Right cardiac atrium (tissue), 5 donors: ENCODE measurements at regions not wholly inside any gene's neighbourhood (a gene's known extent, or its start where the extent isn't known, plus 50 kb on each side); places are given as distances from the start of the nearest gene placed in this dataset.

Source experiments
- ATAC-seq, 2 donors: fragments of 200-7000 bp; cut with Tn5 transposase; one replicate each; pipeline versions ENCODE4 v1.8.0 to v1.9.1; 2020; ENCODE audit warnings: moderate library complexity in 2 of 2, mild to moderate bottlenecking in 1 of 2
- DNase-seq, 3 donors: peaks; one replicate each; pipeline ENCODE4 v3.0.0-alpha.2; 2020
- H3K27ac ChIP-seq: one replicate; pipeline ENCODE4 v1.5.1; 2013; ENCODE audit warnings: mild to moderate bottlenecking, low read length, control low read depth, moderate library complexity
- H3K27me3 ChIP-seq: one replicate; pipeline ENCODE4 v1.6.1; 2013; ENCODE audit not compliant: control insufficient read depth, insufficient read depth
- H3K4me1 ChIP-seq: one replicate; pipeline ENCODE4 v1.6.1; 2013; ENCODE audit warnings: low read length; ENCODE audit not compliant: control insufficient read depth, insufficient read depth
- H3K4me3 ChIP-seq: one replicate; pipeline ENCODE4 v1.5.1; 2013; ENCODE audit warnings: low read length, control low read depth
- H3K9me3 ChIP-seq: one replicate; pipeline ENCODE4 v1.6.1; 2013; ENCODE audit warnings: low read length; ENCODE audit not compliant: control insufficient read depth
- WGBS: extraction: QIAGEN DNeasy Blood & Tissue Kit; methylation state at CpG from one replicate; pipeline ENCODE4 v1.1.7; 2013; 5-methylcytosine and 5-hydroxymethylcytosine counted together
- intact Hi-C, 4 donors: fragments of 100-400 bp; cut with DNase I; formaldehyde crosslinking; loops; one replicate each; pipeline versions ENCODE4 v1.11.0 to v1.14.0; 2022 to 2023
- donor health status: healthy with polysubstance abuse.
- donor health status: DM: no; HTN: yes; CAD: no.
- donor health status: DM: no; HTN: no; CAD: no.
- donor health status: DM: no; HTN: yes; CAD: no; lungs with severe emphysema.
- donor health status: DM: yes; HTN: yes; CAD: no.

DNA sequence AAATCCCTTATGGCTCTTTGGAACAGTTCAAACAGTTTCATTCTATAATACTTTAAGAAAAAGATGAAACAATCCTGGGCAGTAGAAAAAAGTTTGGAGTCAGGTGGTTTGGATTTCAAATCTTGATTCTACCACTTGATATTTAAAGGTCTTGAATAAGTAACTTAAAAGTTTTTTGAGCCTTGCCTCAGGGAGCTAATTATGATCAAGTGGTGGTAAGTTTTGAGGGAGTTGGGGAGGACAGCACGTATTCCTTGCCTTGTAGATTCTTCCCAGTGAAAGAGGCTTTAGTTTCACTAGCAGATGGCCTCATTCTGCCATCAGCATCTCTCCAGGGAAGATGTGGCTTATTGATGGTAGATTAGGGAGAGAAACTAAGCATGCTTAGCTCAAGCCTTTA lies 168.4 kb upstream of the CSNK1A1L start:
- no peaks in the 10 kb centered on the region for H3K27me3 ChIP-seq
- 61% methylated on average over 1 of the region's 1 CpG for whole genome bisulfite sequencing
- DNase-seq = no peak
- H3K4me3 ChIP-seq = no peak overlapping the region
- H3K9me3 ChIP-seq = no peaks in the 10 kb centered on the region
- no peak overlapping the region for H3K27ac ChIP-seq
- H3K4me1 ChIP-seq = no peaks in the 10 kb centered on the region
- intact Hi-C loops = no loop called here
- no peak for ATAC-seq

GRCh38 chr13:37270226-37271001 lies 164.9 kb upstream of the CSNK1A1L start:
- intact Hi-C loops = no loop called here
- H3K9me3 ChIP-seq = no peaks in the 10 kb centered on the region
- H3K27me3 ChIP-seq = no peaks in the 10 kb centered on the region
- H3K27ac ChIP-seq = no peak overlapping the region
- no peaks in the 10 kb centered on the region for H3K4me1 ChIP-seq
- no peak overlapping the region for H3K4me3 ChIP-seq
- DNase-seq (no peak), ATAC-seq (no peak)
- WGBS = 93% methylated on average over 5 of the region's 5 CpGs

- DNase-seq (no peak), ATAC-seq (no peak)
- Histone ChIP-seq H3K27ac (no peak overlapping the region), H3K4me3 (no peak overlapping the region), H3K27me3 (no peaks in the 10 kb centered on the region), H3K9me3 (no peaks in the 10 kb centered on the region), H3K4me1 (no peaks in the 10 kb centered on the region)
- 56% methylated on average over 2 of the region's 2 CpGs for WGBS
- intact Hi-C loops = no loop called here
These were observed 158.4 kb upstream of the CSNK1A1L start for GRCh38 chr13:37263871-37264270.

DNA sequence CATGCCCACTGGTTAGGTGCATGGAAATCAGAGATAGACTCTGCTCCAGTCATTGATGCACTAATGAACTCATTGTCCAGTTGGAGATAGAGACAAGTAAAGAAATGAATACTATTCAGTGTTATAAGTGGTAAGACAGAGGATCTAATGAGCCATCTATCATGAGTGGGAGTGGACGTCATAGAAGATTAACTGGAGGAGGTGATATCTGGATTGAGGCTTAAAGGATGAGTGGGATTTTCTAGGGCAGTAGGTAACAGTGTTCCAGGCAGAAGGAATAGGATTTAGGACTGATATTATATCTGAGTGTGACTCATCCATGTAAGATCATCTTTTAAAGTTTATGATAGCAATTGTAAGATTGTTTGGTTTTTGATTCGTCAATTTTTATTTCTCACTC lies 152.2 kb upstream of the CSNK1A1L start:
- Histone ChIP-seq H3K27me3 (no peaks in the 10 kb centered on the region), H3K4me1 (no peaks in the 10 kb centered on the region), H3K9me3 (no peaks in the 10 kb centered on the region), H3K27ac (no peak overlapping the region), H3K4me3 (no peak overlapping the region)
- DNase-seq (no peak), ATAC-seq (no peak)
- intact Hi-C loops = no loop called here
- 58% methylated on average over 2 of the region's 2 CpGs for WGBS

- H3K4me1 ChIP-seq = no peaks in the 10 kb centered on the region
- intact Hi-C loops = no loop called here
- no peaks in the 10 kb centered on the region for H3K9me3 ChIP-seq
- H3K27ac ChIP-seq = no peak overlapping the region
- no peak overlapping the region for H3K4me3 ChIP-seq
- WGBS = 96% methylated on average over 1 of the region's 1 CpG
- DNase-seq = no peak
- no peaks in the 10 kb centered on the region for H3K27me3 ChIP-seq
- no peak for ATAC-seq
These were observed 151.6 kb upstream of the CSNK1A1L start for GRCh38 chr13:37257051-37257450.

- 84% methylated on average over 4 of the region's 4 CpGs for whole genome bisulfite sequencing
- H3K27me3 ChIP-seq = no peaks in the 10 kb centered on the region
These were observed 136.3 kb upstream of the CSNK1A1L start for GRCh38 chr13:37241786-37242185.

GRCh38 chr13:37230346-37230745 lies 124.9 kb upstream of the CSNK1A1L start:
- Histone ChIP-seq H3K4me3 (no peak overlapping the region), H3K27me3 (no peaks in the 10 kb centered on the region), H3K9me3 (no peaks in the 10 kb centered on the region), H3K27ac (no peak overlapping the region), H3K4me1 (no peaks in the 10 kb centered on the region)
- DNase-seq (no peak), ATAC-seq (no peak)
- intact Hi-C loops = no loop called here

More at GRCh38 chr13:37241786-37242185, 136.3 kb upstream of the CSNK1A1L start:
- DNase-seq (no peak), ATAC-seq (no peak)
- Histone ChIP-seq H3K4me1 (no peaks in the 10 kb centered on the region), H3K9me3 (no peaks in the 10 kb centered on the region), H3K27ac (no peak overlapping the region), H3K4me3 (no peak overlapping the region)
- intact Hi-C loops = no loop called here

DNA sequence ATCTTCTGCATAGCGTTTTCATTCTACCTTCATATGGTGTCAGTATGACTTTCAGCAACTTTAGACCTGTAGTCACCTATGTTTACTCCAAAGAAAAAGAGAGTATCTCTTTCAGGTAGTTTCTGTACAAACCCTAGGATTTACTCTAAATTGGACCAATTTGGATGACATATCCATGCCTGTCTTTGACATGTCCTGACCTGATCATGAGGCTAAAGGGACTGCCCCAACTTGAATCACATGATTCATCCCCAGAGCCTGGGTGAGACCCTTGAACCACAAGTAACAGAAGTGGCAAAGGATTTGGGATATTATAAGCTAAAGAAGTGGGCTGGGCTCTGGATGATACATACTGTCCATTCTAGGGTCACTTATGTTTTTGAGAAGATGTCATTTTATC lies 124.5 kb upstream of the CSNK1A1L start:
- 0% methylated on average over 1 of the region's 1 CpG for WGBS
- no peak for ATAC-seq
- no peaks in the 10 kb centered on the region for H3K27me3 ChIP-seq
- no peaks in the 10 kb centered on the region for H3K4me1 ChIP-seq
- H3K9me3 ChIP-seq = no peaks in the 10 kb centered on the region
- H3K27ac ChIP-seq = no peak overlapping the region
- no peak for DNase-seq
- H3K4me3 ChIP-seq = no peak overlapping the region
- intact Hi-C loops = loop anchor here in 1 of 4 donors (10.0 kb wide), 1 partner anchor 105 kb away; no protein-coding TSS in a partner anchor

DNA sequence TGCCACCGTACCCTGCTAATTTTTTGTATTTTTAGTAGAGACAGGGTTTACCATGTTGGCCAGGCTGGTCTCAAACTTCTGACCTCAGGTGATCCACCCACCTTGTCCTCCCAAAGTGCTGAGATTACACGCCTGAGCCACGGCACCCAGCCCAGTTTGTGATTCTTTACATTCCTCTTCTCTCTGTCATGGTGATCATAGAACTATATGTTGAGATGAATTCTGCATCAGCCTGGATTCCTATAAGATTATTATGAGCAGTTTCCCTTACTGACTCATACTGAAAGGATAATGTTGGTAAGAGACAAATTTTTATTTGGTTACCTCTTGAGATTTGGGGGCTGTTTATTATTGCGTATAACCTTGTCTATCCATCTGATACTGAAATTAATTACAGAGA lies 121.5 kb upstream of the CSNK1A1L start:
- no peak for DNase-seq
- WGBS = 93% methylated on average over 4 of the region's 4 CpGs

GRCh38 chr13:37225414-37226070 lies 120.1 kb upstream of the CSNK1A1L start:
- no peaks in the 10 kb centered on the region for H3K9me3 ChIP-seq
- no peak for DNase-seq
- H3K27me3 ChIP-seq = no peaks in the 10 kb centered on the region
- ATAC-seq = peak; percentile 92 to 94
- H3K27ac ChIP-seq = no peak overlapping the region
- no peaks in the 10 kb centered on the region for H3K4me1 ChIP-seq
- WGBS = 51% methylated on average over 1 of the region's 1 CpG
- no peak overlapping the region for H3K4me3 ChIP-seq
- intact Hi-C loops = loop anchor here in 1 of 4 donors (10.0 kb wide), 1 partner anchor 101 kb away; no protein-coding TSS in a partner anchor

More for the DNA sequence above, 121.5 kb upstream of the CSNK1A1L start:
- Histone ChIP-seq H3K27ac (no peak overlapping the region), H3K4me3 (no peak overlapping the region), H3K9me3 (no peaks in the 10 kb centered on the region), H3K27me3 (no peaks in the 10 kb centered on the region), H3K4me1 (no peaks in the 10 kb centered on the region)
- no peak for ATAC-seq
- intact Hi-C loops = loop anchor here in 1 of 4 donors (10.0 kb wide), 1 partner anchor 102 kb away; no protein-coding TSS in a partner anchor

DNA sequence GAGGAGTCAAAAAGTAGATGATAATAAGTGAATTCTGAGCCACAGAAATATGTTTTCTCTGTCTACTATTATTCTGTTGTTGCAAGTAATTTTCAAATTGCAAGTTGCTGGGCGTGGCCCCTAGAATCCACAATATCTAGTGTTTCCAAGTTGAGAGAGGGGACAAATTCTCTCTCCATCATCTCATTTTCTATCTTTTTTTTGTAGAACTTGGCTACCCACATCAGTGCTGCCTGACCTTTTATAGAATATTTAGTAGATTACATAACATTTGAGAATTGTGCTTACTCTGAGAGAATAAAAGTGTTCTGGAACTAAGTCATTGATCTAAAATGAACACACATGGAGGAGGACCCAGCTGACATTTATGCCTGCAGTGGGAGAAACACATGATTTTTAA lies 110.9 kb upstream of the CSNK1A1L start:
- WGBS = 61% methylated on average over 1 of the region's 1 CpG
- no peak for ATAC-seq
- DNase-seq = no peak
- intact Hi-C loops = no loop called here
- Histone ChIP-seq H3K4me1 (no peaks in the 10 kb centered on the region), H3K27me3 (no peaks in the 10 kb centered on the region), H3K9me3 (no peaks in the 10 kb centered on the region), H3K27ac (no peak overlapping the region), H3K4me3 (no peak overlapping the region)
